ENCODE measurements at regions not wholly inside any gene's neighbourhood (a gene's known extent, or its start where the extent isn't known, plus 50 kb on each side); places are given as distances from the start of the nearest gene placed in this dataset.

- TF ChIP-seq BHLHE40 (IDR thresholded peaks at IDR 0.05; ENCODE audit: low read depth, low read length) (no peak), SMC3 (IDR thresholded peaks at IDR 0.05; ENCODE audit: low read depth, low read length) (no peak), CTCF (conservative IDR thresholded peaks at IDR 0.05; ENCODE audit: low read depth, low read length) (no peak)
- ChIA-PET CTCF (interaction anchor here (0.9 kb wide), 1 partner anchor 90 kb away, joined by 3 read pairs; no protein-coding TSS in a partner anchor), POLR2A (ENCODE audit: unreplicated experiment) (no interaction called here)
- Histone ChIP-seq H2BK5ac (ENCODE audit: low read depth, low read length, poor library complexity, severe bottlenecking) (no peak overlapping the region), H3K36me3 (ENCODE audit: control insufficient read depth, insufficient read depth, low read length) (no peaks in the 10 kb centered on the region), H3K4me2 (ENCODE audit: low read depth, low read length) (no peak overlapping the region), H3K9ac (ENCODE audit: low read depth, low read length) (no peak overlapping the region), H2BK20ac (ENCODE audit: low read depth, low read length) (no peak overlapping the region), H2AK9ac (replicated peaks; ENCODE audit: low read depth, low read length, poor library complexity) (no peak overlapping the region), H3K56ac (ENCODE audit: extremely low read depth, insufficient read depth, low read length) (no peak overlapping the region), H3K14ac (replicated peaks; ENCODE audit: low read depth, low read length) (no peak overlapping the region), H3K4me1 (ENCODE audit: control insufficient read depth, insufficient read depth, low read length) (no peaks in the 10 kb centered on the region), H4K20me1 (ENCODE audit: insufficient read depth, low read length) (no peaks in the 10 kb centered on the region), H2AK5ac (ENCODE audit: low read depth, low read length) (no peak overlapping the region), H3K79me1 (ENCODE audit: low read depth in 1 of 2, low read length in 2 of 2) (no peaks in the 10 kb centered on the region), H3K4ac (ENCODE audit: low read depth, low read length) (no peak overlapping the region), H3K23ac (ENCODE audit: low read depth, low read length) (no peak overlapping the region), H3K9me1 (ENCODE audit: insufficient read depth, low read length) (no peaks in the 10 kb centered on the region), H2BK120ac (ENCODE audit: low read depth, low read length) (no peak overlapping the region), H3K27me3 (ENCODE audit: control insufficient read depth, insufficient read depth, low read length) (no peaks in the 10 kb centered on the region), H2BK15ac (ENCODE audit: low read depth, low read length) (no peak overlapping the region), H4K5ac (ENCODE audit: low read depth, low read length) (no peak overlapping the region), H2AFZ (replicated peaks; ENCODE audit: low read length, poor library complexity) (no peak overlapping the region), H4K91ac (ENCODE audit: insufficient read depth, low read depth, low read length) (no peak overlapping the region), H3K18ac (ENCODE audit: low read depth, low read length) (no peak overlapping the region), H3K9me3 (ENCODE audit: control insufficient read depth, insufficient read depth, low read length) (no peaks in the 10 kb centered on the region), H3K4me3 (ENCODE audit: insufficient read depth, low read depth, low read length) (no peak overlapping the region), H3K27ac (ENCODE audit: insufficient read depth, low read length) (no peak overlapping the region), H4K8ac (ENCODE audit: low read depth in 2 of 2, low read length in 2 of 2) (no peak overlapping the region)
- ATAC-seq (ENCODE audit: low read depth) (no peak), DNase-seq (no peak)
- intact Hi-C loops (cut with micrococcal nuclease) (no loop called here), dilution Hi-C loops (cut with HindIII; ENCODE audit: low sequenced_read_pairs, unreplicated experiment) (no loop called here), in situ Hi-C loops (cut with MboI; ENCODE audit: low sequenced_read_pairs) (no loop called here)
- WGBS, 2 experiments (ENCODE audit: extremely low coverage in 2 of 2, insufficient read length in 1 of 2) = 92% methylated on average over 2 of the region's 7 CpGs; no CpG with 5 or more reads in 1 of the 2 experiments
- BruUV-seq (replicated peaks) = no TSS peak
Measured at GRCh38 chr5:109924237-109925107, 234.7 kb downstream of the MAN2A1 start.

Measured in IMR-90 (cell line).